MM.1S (cell line): ENCODE measurements at regions not wholly inside any gene's neighbourhood (a gene's known extent, or its start where the extent isn't known, plus 50 kb on each side); places are given as distances from the start of the nearest gene placed in this dataset.

Experiments used
- EZH2 ChIP-seq: fragments of 300-600 bp; sonication (generic); optimal IDR thresholded peaks from 2 replicates; pipeline ENCODE3; 2017; ENCODE audit warnings: low read depth, mild to moderate bottlenecking, antibody characterized with exemption, low read length, mixed read lengths
- TF ChIP-seq, protein P1 (sequence below): fragments of 300-600 bp; sonication (generic); IDR thresholded peaks from 2 replicates; pipeline ENCODE4 v1.5.1; 2016; ENCODE audit warnings: antibody characterized with exemption, low read length, mixed read lengths

DNA sequence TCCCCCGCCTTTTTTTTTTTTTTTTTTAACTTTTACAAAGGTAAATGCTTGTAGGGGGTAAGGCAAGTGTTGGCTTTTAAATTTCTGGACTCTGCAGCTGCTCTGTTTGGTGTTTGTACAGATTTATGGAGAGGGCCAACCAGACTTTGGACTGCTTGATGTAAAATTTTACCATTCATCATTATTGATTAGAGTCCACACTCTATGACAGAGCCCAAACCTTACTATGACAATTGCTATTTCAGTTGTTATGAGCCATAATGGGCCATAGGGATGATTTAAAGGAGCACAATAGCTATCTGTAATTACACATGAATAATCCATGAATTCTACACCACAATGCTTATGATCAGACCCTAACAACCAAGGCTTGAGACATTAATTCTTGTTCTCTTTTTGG lies 867.2 kb downstream of the NR2F1-AS1 start:
- TF ChIP-seq, protein P1, sequence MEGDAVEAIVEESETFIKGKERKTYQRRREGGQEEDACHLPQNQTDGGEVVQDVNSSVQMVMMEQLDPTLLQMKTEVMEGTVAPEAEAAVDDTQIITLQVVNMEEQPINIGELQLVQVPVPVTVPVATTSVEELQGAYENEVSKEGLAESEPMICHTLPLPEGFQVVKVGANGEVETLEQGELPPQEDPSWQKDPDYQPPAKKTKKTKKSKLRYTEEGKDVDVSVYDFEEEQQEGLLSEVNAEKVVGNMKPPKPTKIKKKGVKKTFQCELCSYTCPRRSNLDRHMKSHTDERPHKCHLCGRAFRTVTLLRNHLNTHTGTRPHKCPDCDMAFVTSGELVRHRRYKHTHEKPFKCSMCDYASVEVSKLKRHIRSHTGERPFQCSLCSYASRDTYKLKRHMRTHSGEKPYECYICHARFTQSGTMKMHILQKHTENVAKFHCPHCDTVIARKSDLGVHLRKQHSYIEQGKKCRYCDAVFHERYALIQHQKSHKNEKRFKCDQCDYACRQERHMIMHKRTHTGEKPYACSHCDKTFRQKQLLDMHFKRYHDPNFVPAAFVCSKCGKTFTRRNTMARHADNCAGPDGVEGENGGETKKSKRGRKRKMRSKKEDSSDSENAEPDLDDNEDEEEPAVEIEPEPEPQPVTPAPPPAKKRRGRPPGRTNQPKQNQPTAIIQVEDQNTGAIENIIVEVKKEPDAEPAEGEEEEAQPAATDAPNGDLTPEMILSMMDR, result no peak
- TF ChIP-seq EZH2, result no peak
